ENCODE measurements at regions not wholly inside any gene's neighbourhood (a gene's known extent, or its start where the extent isn't known, plus 50 kb on each side); places are given as distances from the start of the nearest gene placed in this dataset.
"Not testable (repeated sequence)": the region's sequence is repeated elsewhere in the genome, so short reads cannot be mapped to it uniquely, and the experiment has no call there.

- TF ChIP-seq ZNF449 (tag by site-specific recombination; IDR thresholded peaks at IDR 0.05) = no peak
- no peak for TF ChIP-seq BCL11B (tag by site-specific recombination; IDR thresholded peaks at IDR 0.05; ENCODE audit: low read depth)
- peak; percentile 65 for TF ChIP-seq KLF1 (tag by site-specific recombination; IDR thresholded peaks at IDR 0.05)
- TF ChIP-seq KLF10 (tag by site-specific recombination; IDR thresholded peaks at IDR 0.05) = no peak
Measured at GRCh38 chr2:238512247-238512867, 85.6 kb downstream of the ASB1 start (continued).

- H3K4me1 ChIP-seq (ENCODE audit: control insufficient read depth, insufficient read depth, low read length) = no peaks in the 10 kb centered on the region
- POLR2A ChIA-PET = no interaction called here
- no peaks in the 10 kb centered on the region for H3K9me3 ChIP-seq (ENCODE audit: control insufficient read depth, insufficient read depth, low read depth, low read length)
- no peaks in the 10 kb centered on the region for H3K36me3 ChIP-seq (ENCODE audit: control insufficient read depth in 2 of 2, insufficient read depth in 1 of 2, low read length in 2 of 2)
- H3K4me3 ChIP-seq (ENCODE audit: low read depth, low read length) = no peak overlapping the region
- TF ChIP-seq ZNF18 (tag by site-specific recombination; IDR thresholded peaks at IDR 0.05) = no peak
- no peak for TF ChIP-seq ZBTB48 (tag by site-specific recombination; IDR thresholded peaks at IDR 0.05)
- TF ChIP-seq ZNF670 (tag by site-specific recombination; IDR thresholded peaks at IDR 0.05; ENCODE audit: low read depth) = no peak
- TF ChIP-seq ZNF426 (tag by site-specific recombination; IDR thresholded peaks at IDR 0.05) = no peak
- no peak for TF ChIP-seq ZNF596 (tag by site-specific recombination; IDR thresholded peaks at IDR 0.05)
- TF ChIP-seq ZNF354C (tag by site-specific recombination; IDR thresholded peaks at IDR 0.05; ENCODE audit: borderline replicate concordance, low read depth) = no peak
- TF ChIP-seq ZNF654 (tag by site-specific recombination; IDR thresholded peaks at IDR 0.05; ENCODE audit: low read depth) = peak; percentile 30; the same call in 1 of the 2 replicates
- no peak overlapping the region for H3K27ac ChIP-seq (ENCODE audit: extremely low read depth, low read depth, low read length)
- CTCF ChIA-PET = interaction anchor here (0.6 to 1.6 kb wide), 18 partner anchors 9 to 592 kb away, joined by 3 to 11 read pairs (median 3); no protein-coding TSS in a partner anchor
Measured at GRCh38 chr2:238513346-238513745, 86.6 kb downstream of the ASB1 start.

GRCh38 chr2:238514024-238514423 lies 87.3 kb downstream of the ASB1 start:
- H3K4me1 ChIP-seq (ENCODE audit: control insufficient read depth, insufficient read depth, low read length); H3K9me3 ChIP-seq (ENCODE audit: control insufficient read depth, insufficient read depth, low read depth, low read length); POLR2A ChIA-PET; H3K36me3 ChIP-seq (ENCODE audit: control insufficient read depth in 2 of 2, insufficient read depth in 1 of 2, low read length in 2 of 2); H3K4me3 ChIP-seq (ENCODE audit: low read depth, low read length); H3K27ac ChIP-seq (ENCODE audit: extremely low read depth, low read depth, low read length): not testable (repeated sequence)
- CTCF ChIA-PET = interaction anchor here (0.6 to 1.6 kb wide), 13 partner anchors 9 to 591 kb away, joined by 3 to 11 read pairs (median 4); no protein-coding TSS in a partner anchor

- no peaks in the 10 kb centered on the region for H3K36me3 ChIP-seq (ENCODE audit: control insufficient read depth in 2 of 2, insufficient read depth in 1 of 2, low read length in 2 of 2)
- no peak overlapping the region for H3K27ac ChIP-seq (ENCODE audit: extremely low read depth, low read depth, low read length)
- no peak overlapping the region for H3K4me3 ChIP-seq (ENCODE audit: low read depth, low read length)
- TF ChIP-seq ZNF354C (tag by site-specific recombination; IDR thresholded peaks at IDR 0.05; ENCODE audit: borderline replicate concordance, low read depth) = no peak
- no peak for TF ChIP-seq ELK4 (IDR thresholded peaks at IDR 0.05; ENCODE audit: borderline replicate concordance, low read depth, low read length)
- TF ChIP-seq SCRT2 (tag by site-specific recombination; IDR thresholded peaks at IDR 0.05) = no peak
- H3K4me1 ChIP-seq (ENCODE audit: control insufficient read depth, insufficient read depth, low read length) = no peaks in the 10 kb centered on the region
- H3K9me3 ChIP-seq (ENCODE audit: control insufficient read depth, insufficient read depth, low read depth, low read length) = no peaks in the 10 kb centered on the region
- ChIA-PET POLR2A (no interaction called here), CTCF (interaction anchor here (1.1 kb wide), 1 partner anchor 12 kb away, joined by 3 read pairs; no protein-coding TSS in a partner anchor)
Measured at GRCh38 chr2:238515377-238515776, 88.7 kb downstream of the ASB1 start.
